Stimulated activated CD4-positive, alpha-beta T cell treated with anti-CD3 and anti-CD28 coated beads, TNF-alpha, amount 100 ng/mL, for 4 hours (primary cell): ENCODE measurements at regions not wholly inside any gene's neighbourhood (a gene's known extent, or its start where the extent isn't known, plus 50 kb on each side); places are given as distances from the start of the nearest gene placed in this dataset.

Experiments
- DNase-seq, 3 experiments: peaks; one replicate each; pipeline ENCODE4 v3.0.0-alpha.2; 2020; ENCODE audit warnings: low read depth in 3 of 3

DNA sequence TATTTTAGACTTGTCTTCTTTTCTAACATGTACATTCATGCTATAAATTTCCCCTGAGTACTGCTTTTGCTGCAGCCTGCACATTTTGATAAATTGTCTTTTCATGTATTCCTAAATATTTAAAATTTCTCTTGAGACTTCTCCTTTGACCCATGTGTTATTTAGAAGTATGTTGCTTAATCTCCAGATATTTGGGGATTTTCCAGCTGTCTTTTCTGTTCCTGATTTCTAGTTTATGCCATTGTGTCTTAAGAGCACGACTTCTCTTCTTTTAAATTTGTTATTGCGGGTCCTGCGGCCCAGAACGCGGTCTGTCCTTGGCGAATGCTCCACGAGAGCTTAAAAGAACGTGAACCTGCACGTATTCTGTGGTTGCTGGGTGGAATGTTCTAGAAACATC, 136.4 kb downstream of the KIF26A start:
- no peak for DNase-seq

DNA sequence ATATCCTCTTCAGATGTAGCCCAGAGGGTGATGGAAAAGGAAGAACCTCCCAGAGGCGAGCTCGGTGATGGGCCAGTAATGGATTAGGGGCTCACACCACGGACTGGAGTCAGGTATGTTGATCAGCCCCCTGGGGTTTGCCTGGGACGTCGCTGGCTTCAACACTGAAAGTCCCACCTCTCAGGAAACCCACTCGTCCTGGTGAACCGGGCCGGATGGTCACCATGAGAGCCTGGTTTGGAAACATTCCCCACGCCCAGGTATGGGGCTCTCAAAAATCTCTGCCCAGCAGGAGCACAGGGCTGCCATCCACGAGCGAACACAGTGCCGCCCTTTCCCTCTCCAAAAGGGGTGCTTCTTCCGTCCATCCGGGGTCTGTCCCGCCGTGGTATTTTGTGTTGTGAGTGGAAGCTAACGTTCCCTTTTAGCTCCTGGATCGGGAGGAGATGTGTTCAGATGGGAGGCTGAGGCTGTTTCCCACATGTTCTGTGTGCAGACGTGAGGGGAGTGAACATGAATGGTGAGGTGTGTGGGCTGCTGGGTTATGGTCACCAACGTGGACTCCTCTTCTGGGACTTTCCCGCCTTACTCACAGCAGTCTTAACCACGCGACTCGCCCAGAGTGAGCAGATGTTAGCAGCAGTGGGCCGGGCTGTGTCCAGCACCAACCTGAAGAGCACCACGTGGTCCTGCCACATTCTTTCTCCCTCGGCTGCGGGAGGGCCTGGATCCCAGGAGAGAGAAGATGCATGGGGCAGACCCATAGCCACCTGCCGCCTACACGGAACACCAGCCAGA, 139.2 kb downstream of the KIF26A start:
- no peak for DNase-seq

DNA sequence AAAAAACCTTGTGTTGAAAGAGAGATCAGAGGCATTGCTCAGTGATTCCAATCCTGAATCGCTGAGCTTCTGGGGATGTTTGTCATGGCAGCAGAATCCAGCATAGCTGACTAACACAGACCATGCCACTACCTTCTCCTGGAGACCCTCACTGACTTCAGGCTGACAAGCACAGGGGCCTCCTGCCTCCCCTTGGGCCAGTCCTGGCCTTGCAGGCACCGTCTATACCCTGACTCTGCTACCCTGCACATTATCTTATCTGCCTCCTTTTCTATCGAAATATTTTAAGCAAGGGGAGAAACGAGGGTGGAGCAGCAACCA, 139.8 kb downstream of the KIF26A start:
- no peak for DNase-seq

DNA sequence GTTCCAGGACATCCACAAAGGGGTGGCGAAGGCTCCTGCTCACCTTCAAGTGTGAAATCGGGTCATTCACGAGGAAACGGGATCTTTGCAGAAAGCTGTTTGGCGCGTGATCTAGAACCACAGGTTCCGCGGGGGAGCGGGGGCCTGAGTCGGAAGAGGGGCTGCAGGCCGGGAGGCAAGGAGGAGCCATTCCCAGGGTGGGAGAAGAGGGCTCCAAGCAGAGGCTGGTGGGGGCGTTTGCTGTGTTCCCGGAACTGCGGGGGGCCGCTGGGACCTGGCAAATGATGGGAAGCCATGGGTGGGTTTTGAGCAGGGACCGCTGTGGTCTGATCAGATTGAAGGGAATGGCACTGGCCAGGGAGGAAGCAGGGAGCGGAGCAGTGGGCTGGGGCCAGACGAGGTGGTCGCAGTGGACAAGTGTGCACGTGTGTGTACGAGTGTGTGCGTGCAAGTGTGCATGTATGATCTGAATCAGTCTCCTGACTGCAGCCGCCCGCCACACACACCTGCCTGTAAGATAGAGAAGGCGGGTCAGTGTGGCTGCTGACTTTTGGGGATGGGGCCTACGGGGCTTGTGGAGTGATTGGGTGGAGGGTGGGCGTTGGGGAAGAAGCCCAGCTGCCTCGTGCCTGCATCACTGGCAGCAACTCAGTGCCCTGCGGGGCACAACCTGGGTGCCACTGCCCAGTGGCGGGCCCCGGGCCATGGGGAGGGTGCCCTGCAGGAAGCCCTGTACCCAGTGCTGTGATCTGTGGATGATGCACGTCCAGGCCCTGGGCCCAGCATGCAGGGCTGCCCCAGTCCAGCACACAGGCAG, 141.9 kb downstream of the KIF26A start:
- DNase-seq, result no peak

DNA sequence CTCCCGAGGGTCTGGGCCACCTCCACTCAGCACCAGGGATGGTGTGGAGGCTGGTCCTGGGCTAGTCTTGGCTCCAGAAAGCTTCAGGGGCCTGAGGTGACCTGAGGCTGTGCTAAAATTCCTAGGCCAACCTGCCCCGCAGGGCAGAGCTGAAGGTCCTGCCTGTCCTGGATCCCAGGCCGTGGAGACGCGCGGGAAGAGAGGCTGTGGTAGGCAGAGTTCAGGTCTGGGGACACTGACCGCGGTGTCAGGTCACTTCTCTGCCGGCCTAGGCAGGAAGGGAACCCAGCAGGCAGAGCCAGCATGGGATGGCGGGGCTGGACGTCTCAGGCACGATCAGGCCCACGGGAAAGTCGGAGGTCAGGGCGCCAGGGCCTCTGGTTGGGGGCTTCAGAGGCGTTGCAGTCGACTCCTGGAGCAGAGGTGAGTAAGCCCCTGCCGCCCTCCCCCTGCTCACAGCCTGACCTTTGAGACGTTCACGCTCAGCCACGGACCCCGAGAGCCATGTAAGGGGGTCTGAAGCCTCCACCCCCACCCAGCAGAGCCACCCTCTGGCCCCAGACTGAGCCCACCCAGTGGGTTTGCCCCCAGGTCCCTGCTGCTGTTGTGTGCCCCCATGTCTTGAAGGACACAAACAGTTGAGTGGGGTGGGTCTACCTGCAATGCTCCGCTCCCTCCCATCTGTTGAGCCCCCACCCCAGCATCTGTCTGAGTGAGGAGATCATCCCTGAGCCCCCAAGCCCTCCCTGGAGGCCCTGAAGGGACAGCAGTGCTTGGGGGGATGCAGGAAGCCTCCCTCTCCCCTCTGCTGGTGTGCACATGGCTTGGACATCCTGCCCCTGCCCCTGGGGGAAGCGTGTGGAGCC, 142.7 kb downstream of the KIF26A start:
- DNase-seq, result no peak

GRCh38 chr14:104281768-104282301, 143.4 kb downstream of the KIF26A start:
- DNase-seq, result no peak

DNA sequence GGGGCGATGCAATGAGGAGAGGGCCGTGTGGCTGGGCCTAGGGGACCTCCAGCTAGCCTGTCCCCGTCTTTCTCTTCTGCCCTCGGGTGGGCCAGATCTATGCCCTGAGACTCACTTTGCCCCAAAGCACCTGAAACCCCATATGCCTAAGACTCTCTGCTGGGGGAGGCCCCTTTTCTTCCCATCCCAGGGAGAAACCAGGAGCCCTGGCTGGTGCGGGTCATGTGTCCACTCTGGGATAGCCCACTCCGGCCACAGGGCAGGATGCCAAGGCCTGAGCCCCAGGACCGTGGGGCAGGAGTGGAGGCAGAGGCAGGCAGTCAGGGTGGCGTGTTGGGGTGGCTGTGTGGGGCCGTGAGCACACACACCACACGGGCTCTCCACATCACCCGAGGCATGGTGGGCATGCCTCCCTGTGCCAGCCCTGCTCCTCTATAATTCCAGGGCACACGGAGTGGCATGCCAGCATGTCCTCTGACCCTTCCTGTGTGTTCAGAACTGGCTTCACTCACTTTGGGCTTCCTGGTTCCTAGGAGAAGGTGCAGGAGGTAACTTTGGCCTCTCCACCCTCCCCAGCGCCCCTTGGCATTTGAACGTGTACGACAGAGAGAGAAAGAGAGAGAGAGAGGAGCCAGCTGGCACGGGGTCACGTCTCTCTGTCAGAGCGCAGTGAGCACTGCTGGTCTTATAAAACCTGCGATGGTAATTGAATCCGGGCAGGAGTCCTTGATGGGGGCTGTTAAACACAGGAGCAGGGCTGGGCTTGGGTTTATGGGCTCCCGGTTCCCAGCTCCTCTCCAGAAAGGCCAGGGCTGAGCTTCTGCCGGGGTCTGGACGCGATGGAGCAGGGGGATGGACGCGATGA, 144.2 kb downstream of the KIF26A start:
- DNase-seq, result no peak

DNA sequence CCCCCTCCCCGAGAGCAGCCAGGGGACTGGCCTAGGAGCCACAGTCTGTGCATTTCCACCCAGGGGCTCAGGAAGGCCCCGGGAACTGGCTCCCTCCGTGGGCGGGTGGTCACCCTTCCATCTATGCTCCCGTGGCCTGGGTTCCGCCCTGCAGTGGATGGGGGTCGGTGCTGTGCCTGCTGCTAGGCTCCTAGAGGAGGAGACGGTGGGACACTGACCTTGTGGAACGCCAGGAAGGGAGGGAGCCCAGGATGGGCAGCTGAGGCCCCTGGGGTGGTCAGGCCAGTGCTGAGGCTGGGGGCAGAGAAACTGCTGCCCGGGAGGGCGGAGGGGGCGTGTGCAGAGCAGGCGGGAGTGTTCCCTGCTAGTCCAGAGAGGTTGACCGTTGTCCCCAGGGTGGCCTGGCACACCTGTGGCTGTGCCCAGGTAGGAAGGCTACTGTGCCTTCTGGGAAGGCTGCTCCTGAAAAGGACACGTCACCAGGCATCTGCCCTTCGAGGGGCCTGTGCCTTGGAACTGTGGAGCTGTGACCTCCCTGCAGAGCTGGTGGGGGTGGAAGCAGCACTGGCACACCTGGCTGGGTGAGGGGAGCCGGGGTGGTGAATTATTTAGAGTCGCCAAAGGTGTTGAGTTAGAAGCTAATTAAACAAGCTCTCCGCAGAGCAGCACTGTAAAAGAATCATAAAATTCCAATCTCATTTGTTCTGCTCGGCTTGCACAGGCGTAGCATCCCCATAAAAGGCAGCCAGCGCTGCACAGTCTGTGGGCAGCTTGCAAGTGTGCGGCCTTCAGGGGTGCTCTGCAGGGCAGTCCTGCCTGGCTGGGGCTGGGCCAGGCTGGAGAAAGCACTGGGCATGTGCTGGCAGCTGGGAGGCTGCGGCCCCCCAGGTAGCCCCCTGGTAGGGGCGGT, 145.1 kb downstream of the KIF26A start:
- DNase-seq, result no peak

DNA sequence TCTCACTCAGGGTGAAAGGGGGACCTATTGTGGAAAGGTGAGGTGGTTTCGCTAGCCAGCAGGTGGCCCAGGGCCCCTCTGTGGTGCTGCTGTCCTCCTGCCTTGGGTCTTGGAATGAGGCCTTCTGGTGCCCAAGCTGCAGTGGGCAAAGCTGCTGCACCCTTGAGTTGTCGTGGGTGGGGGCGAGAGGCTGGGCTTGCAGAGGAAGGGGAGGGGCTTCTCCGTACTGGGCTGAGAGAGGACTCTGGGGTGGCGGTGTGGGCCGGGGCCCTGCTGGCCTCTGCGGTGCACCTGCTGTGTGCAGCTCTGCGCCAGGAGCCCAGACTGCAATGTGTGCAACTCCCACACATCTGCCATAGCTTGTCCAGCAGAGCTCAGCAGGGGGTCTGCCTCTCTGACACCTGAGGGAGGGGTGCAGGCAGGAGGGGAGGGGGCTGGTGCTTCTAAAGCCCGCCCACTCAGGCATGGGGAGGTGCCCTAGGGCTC, 145.8 kb downstream of the KIF26A start:
- DNase-seq, result no peak

GRCh38 chr14:104284636-104285507, 146.5 kb downstream of the KIF26A start:
- DNase-seq, result no peak

DNA sequence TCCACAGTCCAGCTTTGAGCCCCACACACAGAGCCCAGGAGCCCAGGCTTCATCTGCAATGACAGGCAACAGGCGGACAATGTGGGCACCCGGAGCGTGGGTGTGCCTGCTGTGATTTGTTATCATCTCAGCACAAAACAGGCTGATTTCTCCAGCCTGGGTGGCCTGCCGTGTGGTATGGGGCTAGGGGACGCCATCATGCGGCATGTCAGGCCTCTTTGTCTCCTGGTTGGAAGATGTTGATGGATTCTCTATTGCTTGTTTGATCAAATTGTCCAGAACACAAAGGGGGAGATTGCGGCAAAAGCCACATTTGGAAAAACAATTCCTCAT, 147.1 kb downstream of the KIF26A start:
- DNase-seq, result no peak

GRCh38 chr14:104286086-104286485, 147.7 kb downstream of the KIF26A start:
- DNase-seq, result no peak

- DNase-seq, result no peak
Observed at GRCh38 chr14:104286496-104286895, 148.1 kb downstream of the KIF26A start.

DNA sequence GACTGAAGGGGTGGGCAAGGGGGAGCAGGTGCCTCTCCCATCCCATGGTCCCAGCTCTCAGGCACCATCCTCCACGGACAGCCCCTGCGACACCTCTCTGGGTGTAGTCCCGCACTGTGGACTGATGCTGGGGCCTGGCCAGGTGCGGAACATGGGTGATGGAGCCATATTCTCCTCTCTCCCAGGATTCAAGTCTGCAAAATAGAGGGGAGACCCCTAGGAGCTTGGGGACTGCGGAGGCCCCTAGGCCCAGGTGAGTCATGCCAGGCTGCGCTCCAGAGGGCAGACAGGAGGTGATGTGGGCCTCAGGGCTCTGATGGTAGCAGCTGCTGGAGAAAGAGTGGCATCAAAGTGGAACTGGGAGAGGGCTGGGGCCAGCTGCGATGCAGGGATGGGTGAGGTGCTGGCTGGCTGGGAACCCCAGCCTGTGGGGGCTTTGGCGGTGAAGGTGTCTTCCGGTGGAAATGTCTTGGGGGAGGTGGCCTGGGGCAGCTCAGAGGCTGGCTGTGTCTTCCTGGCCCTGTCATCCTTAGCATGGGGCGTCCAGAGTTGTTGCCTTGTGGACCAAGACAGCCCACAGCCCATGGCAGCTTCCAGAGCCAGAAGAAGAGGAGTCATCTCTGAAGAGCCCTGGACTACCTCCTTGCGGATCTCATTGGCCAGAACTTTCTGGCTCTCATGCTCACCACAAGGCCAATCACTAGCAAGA, 149.1 kb downstream of the KIF26A start:
- no peak for DNase-seq

GRCh38 chr14:104288272-104288671, 149.9 kb downstream of the KIF26A start:
- DNase-seq, result no peak

DNA sequence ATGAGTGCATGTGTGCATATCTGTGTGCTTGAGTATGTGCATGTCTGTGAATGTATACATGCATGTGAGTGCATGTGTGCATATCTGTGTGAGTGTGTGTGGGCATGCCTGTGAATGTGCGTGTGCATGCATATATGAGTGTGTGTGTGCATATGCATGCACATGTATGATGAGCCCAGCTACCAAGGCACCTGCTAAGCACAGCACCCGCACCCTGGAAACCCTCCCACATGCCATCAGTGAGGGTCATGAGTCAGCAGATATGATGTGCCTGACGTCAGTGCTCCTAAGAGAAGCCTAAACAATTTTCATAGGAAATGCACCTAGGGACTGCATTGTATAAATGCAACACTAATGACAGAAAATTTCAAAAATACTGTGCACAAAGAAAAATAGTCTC, 151.1 kb downstream of the KIF26A start:
- no peak for DNase-seq

- DNase-seq, result no peak
Observed at GRCh38 chr14:104290058-104290667, 151.8 kb downstream of the KIF26A start.

DNA sequence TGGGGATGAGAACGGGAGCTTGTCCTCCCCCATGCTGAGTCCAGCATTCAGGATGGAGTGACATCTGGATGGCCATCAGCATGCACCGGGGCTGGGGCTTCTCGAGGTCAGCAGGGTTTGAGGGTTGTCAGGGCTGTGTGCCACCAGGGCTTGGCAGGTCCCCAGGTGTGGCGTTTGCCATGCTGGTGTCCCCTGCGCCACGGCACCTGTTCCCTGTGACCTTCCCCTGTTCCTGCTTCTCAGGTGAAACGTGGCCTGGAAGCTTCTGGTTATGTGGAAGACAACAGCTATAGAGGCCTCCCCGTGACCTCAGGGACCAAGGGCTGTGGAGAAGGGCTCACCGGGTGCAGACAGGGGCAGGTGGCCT, 152.4 kb downstream of the KIF26A start:
- DNase-seq, result no peak
